ENCODE measurements at regions not wholly inside any gene's neighbourhood (a gene's known extent, or its start where the extent isn't known, plus 50 kb on each side); places are given as distances from the start of the nearest gene placed in this dataset.

- DNase-seq (ENCODE audit: low spot score) = no peak
- TF ChIP-seq CTCF (IDR thresholded peaks at IDR 0.05) = no peak
- Histone ChIP-seq H3K27ac (no peak overlapping the region), H3K4me3 (no peak overlapping the region)
These were observed 454.1 kb upstream of the MDGA2 start for GRCh38 chr14:48129472-48129871.

- Histone ChIP-seq H3K27ac (no peak overlapping the region), H3K4me3 (no peak overlapping the region)
- DNase-seq (ENCODE audit: low spot score) = no peak
- TF ChIP-seq CTCF (IDR thresholded peaks at IDR 0.05) = no peak
These were observed 452.3 kb upstream of the MDGA2 start for GRCh38 chr14:48127674-48128073.

- H3K27ac ChIP-seq = no peak overlapping the region
- no peak for DNase-seq (ENCODE audit: low spot score)
- H3K4me3 ChIP-seq = no peak overlapping the region
- no peak for TF ChIP-seq CTCF (IDR thresholded peaks at IDR 0.05)
These were observed 450.2 kb upstream of the MDGA2 start for GRCh38 chr14:48125654-48126053.

GRCh38 chr14:48113713-48114112, 438.3 kb upstream of the MDGA2 start:
- DNase-seq (ENCODE audit: low spot score) = no peak
- H3K27ac ChIP-seq = no peak overlapping the region
- H3K4me3 ChIP-seq = no peak overlapping the region
- TF ChIP-seq CTCF (IDR thresholded peaks at IDR 0.05) = no peak

GRCh38 chr14:48111151-48111550, 435.7 kb upstream of the MDGA2 start:
- no peak for DNase-seq (ENCODE audit: low spot score)
- H3K4me3 ChIP-seq = no peak overlapping the region
- no peak overlapping the region for H3K27ac ChIP-seq
- TF ChIP-seq CTCF (IDR thresholded peaks at IDR 0.05) = no peak

GRCh38 chr14:48107646-48108045, 432.2 kb upstream of the MDGA2 start:
- TF ChIP-seq CTCF (IDR thresholded peaks at IDR 0.05) = no peak

GRCh38 chr14:48096897-48097296, 421.5 kb upstream of the MDGA2 start:
- Histone ChIP-seq H3K4me3 (no peak overlapping the region), H3K27ac (no peak overlapping the region)
- TF ChIP-seq CTCF (IDR thresholded peaks at IDR 0.05) = no peak
- DNase-seq (ENCODE audit: low spot score) = no peak

More at GRCh38 chr14:48107646-48108045, 432.2 kb upstream of the MDGA2 start:
- Histone ChIP-seq H3K4me3 (no peak overlapping the region), H3K27ac (no peak overlapping the region)
- DNase-seq (ENCODE audit: low spot score) = no peak

Data from coronary artery (tissue), 2 donors.